ENCODE measurements at regions not wholly inside any gene's neighbourhood (a gene's known extent, or its start where the extent isn't known, plus 50 kb on each side); places are given as distances from the start of the nearest gene placed in this dataset.
"Not testable (repeated sequence)": the region's sequence is repeated elsewhere in the genome, so short reads cannot be mapped to it uniquely, and the experiment has no call there.

DNA sequence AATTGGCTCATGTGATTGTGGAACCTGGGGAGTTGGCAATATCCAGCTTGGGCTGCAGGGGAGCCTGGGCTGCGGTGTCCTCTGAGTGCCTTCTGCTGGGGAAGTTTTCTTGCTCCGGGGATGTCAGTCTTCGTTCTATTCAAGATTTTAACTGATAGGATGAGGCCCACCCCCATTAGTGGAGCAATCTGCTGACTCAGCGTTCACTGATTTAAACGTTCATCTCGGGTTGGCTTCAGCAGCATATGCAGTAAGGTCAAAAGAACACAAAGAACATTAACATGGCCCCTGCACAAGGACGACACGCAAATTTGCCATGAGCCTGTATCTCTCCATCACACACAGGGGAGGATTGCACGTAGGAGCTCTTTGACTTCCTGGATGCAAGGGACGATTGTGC is 360.6 kb upstream of the ADARB2 start:
- no peak for DNase-seq (ENCODE audit: low read depth)

GRCh38 chr10:2094171-2094570 is 356.8 kb upstream of the ADARB2 start:
- no peak for DNase-seq (ENCODE audit: low read depth)

DNA sequence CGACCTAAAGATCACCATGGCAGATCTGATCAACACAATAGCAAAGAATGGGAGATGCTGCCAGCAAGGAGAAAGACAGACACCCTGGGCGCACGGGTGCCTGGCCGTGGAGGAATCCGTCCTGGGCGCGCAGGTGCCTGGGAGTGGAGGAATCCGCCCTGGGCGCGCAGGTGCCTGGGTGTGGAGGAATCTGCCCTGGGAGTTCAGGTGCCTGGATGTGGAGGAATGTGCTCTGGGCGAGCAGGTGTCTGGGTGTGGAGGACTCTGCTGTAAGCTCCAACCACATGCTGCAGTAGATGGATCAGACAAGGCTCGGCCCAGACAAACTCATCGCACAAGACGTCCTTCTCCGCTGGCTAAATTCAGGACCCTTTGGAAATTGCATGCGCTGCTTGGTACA is 346.3 kb upstream of the ADARB2 start:
- DNase-seq (ENCODE audit: low read depth) = no peak

DNA sequence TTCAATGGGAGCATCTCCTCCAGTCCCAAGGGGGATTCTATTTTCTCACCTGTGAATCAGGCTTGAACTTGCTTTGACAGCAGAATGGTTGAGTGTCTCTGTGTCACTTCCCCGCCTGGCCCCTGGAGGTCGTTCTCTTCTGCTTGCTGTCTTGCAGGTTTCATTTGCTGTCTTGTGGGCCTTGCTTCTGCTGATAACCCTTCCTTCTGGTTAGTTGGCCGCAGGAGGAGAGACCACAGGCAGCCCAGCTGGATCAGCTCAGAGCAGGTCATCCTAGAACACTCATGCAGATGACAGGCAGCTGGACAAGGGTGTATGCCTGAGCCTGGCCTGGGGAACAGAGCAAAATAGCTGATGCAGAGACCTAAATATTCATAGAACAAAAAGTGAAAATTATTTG is 344.2 kb upstream of the ADARB2 start:
- DNase-seq (ENCODE audit: low read depth) = no peak

- no peak for DNase-seq (ENCODE audit: low read depth)
Measured at GRCh38 chr10:2079603-2080078, 342.3 kb upstream of the ADARB2 start.

DNA sequence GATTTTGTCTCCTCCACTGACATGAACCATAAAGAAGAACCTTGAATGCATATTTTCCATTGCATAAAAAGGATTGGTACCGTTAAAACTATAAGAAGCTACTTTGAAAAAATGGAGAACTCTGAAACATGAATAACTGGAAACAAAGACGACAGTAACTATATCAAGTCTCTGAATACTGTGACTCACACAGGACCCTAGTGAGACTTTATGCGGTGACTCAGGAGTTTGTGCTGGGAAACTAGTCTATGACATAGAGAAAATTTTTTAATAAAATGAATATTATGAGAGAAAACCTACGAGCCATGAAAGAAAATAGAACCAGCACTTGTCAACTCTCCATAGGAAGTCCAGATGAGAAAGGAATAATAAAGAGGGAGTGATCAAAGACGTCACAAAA is 339.9 kb upstream of the ADARB2 start:
- DNase-seq (ENCODE audit: low read depth) = no peak

GRCh38 chr10:2076528-2076927 is 339.2 kb upstream of the ADARB2 start:
- DNase-seq (ENCODE audit: low read depth) = no peak

GRCh38 chr10:2067015-2067414 is 329.7 kb upstream of the ADARB2 start:
- DNase-seq (ENCODE audit: low read depth) = no peak

GRCh38 chr10:2054728-2055127 is 317.4 kb upstream of the ADARB2 start:
- no peak for DNase-seq (ENCODE audit: low read depth)

GRCh38 chr10:2053805-2054204 is 316.5 kb upstream of the ADARB2 start:
- DNase-seq (ENCODE audit: low read depth) = no peak

GRCh38 chr10:2051108-2051507 is 313.8 kb upstream of the ADARB2 start:
- DNase-seq (ENCODE audit: low read depth) = no peak

DNA sequence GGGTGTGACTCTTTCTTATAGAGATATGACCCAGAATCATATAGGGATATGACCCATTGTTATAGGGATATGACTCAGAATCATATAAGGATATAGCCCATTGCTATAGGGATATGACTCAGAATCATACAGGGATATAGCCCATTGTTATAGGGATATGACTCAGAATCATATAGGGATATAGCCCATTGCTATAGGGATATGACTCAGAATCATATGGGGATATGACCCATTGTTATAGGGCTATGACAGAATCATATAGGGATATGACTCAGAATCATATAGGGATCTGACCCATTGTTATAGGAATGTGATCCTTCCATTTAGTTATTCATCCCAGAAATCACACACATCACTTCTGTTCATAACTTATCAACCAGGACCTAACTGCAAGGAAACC is 312.2 kb upstream of the ADARB2 start:
- no peak for DNase-seq (ENCODE audit: low read depth)

DNA sequence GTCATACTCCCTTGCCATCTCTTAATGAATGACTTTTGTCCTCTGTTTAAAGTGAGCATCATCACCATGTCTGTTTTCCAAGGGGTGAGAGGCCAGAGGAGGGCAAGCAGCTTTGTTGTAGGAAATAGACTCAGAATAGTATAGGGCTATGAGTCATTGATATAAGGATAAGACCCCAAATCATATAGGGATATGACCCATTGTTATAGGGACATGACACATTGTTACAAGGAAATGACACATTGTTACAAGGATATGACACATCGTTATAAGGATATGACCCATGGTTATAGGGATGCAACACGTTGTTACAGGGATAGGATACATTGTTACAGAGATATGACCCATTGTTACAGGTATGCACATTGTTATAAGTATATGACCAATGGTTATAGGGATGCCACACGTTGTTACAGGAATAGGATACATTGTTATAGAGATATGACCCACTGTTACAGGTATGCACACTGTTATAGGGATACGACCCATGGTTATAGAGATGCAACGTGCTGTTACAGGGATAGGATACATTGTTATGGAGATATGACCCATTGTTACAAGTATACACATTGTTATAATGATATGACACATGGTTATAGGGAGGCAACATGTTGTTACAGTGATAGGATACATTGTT is 311.1 kb upstream of the ADARB2 start:
- no peak for DNase-seq (ENCODE audit: low read depth)

GRCh38 chr10:2047679-2048078 is 310.4 kb upstream of the ADARB2 start:
- DNase-seq (ENCODE audit: low read depth) = no peak

DNA sequence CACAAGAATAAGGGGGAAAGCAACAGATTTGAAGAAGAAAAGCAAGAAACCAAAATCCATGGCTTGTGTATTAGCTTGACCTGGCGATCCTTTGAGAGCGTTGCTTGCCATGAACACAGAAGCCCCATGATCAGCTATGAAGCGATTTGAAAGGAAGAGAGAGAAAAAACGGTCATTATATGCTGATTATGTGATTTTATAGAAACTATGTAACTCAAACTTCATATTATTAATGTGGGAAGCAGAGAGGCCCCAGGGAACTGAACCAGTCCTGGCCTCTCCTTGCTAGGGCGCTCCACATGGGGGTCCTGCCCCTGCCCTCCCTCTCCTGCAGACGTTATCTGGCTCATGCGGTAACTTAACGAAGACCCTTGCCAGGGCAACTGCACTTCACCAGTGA is 306.1 kb upstream of the ADARB2 start:
- DNase-seq (ENCODE audit: low read depth) = no peak

DNA sequence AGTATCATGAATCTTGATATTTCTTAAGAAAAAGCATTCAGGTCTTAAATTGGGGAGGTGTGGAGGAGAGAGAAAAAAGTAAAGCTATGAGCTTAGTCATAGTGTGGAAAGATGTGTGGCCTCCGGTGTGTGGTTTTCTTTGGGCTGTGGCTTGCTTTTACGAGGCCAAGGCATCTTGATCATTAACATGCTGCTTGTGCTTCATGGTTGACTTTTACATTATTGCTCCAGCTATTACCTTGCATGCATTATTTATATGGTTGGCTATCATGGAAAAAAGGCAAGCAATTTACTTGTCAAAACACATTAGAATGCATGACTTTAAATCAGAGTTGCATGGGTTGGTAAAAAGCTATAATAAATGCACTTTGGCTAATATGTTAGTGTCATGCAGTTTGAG is 300.7 kb upstream of the ADARB2 start:
- no peak for DNase-seq (ENCODE audit: low read depth)

DNA sequence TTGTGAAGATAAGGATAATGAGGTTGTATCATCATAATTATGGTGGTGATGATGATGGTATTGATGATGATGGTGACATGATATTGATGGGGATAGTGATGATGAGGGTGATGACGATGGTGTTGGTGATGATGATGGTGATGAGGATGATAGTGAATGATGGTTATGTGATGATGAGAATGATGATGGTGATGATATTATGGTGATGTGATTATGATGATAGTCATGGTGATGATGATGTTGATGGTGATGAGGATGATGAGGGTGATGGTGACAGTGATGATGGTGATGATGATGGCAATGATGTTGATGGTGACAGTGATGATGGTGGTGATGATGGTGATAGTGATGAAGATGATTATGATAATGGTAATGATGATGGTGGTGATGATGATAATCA is 299.9 kb upstream of the ADARB2 start:
- DNase-seq (ENCODE audit: low read depth) = no peak

- no peak for DNase-seq (ENCODE audit: low read depth)
Measured at GRCh38 chr10:2036209-2036608, 298.9 kb upstream of the ADARB2 start.

- no peak for DNase-seq (ENCODE audit: low read depth)
Measured at GRCh38 chr10:2030046-2030445, 292.7 kb upstream of the ADARB2 start.

DNA sequence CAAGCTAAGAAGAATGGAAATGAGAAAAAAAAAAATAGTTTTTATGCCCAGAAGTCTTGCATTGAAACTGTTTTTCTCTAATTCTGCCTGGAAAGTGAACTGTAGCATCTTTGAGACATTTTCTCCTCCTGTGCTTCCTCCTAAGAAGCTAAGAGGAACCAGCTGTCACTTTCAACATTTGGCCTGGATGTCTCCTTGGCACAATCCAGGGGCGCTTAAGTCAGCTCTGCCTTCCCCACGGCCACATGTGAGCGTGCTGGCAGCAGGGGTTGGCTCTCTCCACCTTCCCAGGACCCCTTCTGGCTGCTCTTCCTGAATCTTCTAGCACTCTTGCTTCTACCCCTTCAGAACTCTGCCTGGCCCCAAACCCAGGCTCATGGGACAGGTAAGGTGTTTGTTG is 289.6 kb upstream of the ADARB2 start:
- DNase-seq (ENCODE audit: low read depth) = no peak

- not testable (repeated sequence) for DNase-seq (ENCODE audit: low read depth)
Measured at GRCh38 chr10:2024750-2025149, 287.4 kb upstream of the ADARB2 start.

- no peak for DNase-seq (ENCODE audit: low read depth)
Measured at GRCh38 chr10:2023687-2024086, 286.4 kb upstream of the ADARB2 start.

- DNase-seq (ENCODE audit: low read depth) = no peak
Measured at GRCh38 chr10:2022401-2022800, 285.1 kb upstream of the ADARB2 start.

DNA sequence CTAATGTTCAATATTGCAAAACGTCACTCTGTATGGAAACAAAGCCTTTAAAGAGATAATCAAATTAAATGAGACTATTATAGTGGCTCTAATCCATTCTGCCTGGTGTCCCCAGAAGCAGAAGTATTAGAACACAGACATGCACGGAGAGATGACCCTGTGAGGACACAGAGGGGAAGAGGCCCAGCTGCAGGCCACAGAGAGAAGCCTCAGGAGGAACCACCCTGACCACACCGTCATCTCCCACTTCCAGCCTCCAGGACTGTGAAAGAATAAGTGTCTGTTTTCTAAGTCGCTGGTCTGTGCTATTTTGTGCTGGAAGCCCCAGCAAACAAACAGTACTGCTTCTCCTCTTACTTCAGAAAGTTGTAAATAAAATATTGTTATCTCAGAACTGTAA is 283.5 kb upstream of the ADARB2 start:
- no peak for DNase-seq (ENCODE audit: low read depth)

DNA sequence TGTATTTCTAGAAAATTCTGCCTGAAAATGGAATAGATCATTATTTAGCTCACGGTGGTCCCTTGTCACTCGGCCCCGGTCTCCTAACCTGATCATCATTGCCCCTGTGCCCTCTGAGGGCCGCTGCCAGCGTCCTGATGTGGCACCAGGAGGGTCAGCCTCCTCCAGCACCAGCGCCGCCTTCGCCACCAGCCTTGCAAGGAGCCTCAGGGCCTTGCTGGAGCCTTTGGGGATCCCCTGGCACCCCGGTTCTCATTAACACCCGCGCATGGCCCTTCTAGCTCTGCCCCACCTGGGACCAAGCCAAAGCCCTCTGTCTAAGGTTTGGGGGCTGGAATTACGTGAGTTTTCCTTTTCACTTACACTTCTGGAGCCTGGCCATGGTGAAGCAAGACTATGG is 282.5 kb upstream of the ADARB2 start:
- no peak for DNase-seq (ENCODE audit: low read depth)

Measured in EH (cell line).